HG03354 (cell line): ENCODE measurements at regions not wholly inside any gene's neighbourhood (a gene's known extent, or its start where the extent isn't known, plus 50 kb on each side); places are given as distances from the start of the nearest gene placed in this dataset.
"Not testable (repeated sequence)": the region's sequence is repeated elsewhere in the genome, so short reads cannot be mapped to it uniquely, and the experiment has no call there.

Experiments used
- ATAC-seq: cut with Tn5 transposase; IDR thresholded peaks from one replicate; pipeline ENCODE4 v1.9.1; 2021; ENCODE audit warnings: mild to moderate bottlenecking; ENCODE audit not compliant: unreplicated experiment, poor library complexity, severe bottlenecking

- peak; percentile 51 for ATAC-seq
Observed at GRCh38 chr20:30811885-30812671, 445.4 kb upstream of the DEFB115 start.

GRCh38 chr20:30812739-30813411 is 444.6 kb upstream of the DEFB115 start:
- ATAC-seq, result no peak

GRCh38 chr20:30813412-30814311 is 443.8 kb upstream of the DEFB115 start:
- ATAC-seq, result not testable (repeated sequence)

- not testable (repeated sequence) for ATAC-seq
Observed at GRCh38 chr20:30814312-30814639, 443.2 kb upstream of the DEFB115 start.

DNA sequence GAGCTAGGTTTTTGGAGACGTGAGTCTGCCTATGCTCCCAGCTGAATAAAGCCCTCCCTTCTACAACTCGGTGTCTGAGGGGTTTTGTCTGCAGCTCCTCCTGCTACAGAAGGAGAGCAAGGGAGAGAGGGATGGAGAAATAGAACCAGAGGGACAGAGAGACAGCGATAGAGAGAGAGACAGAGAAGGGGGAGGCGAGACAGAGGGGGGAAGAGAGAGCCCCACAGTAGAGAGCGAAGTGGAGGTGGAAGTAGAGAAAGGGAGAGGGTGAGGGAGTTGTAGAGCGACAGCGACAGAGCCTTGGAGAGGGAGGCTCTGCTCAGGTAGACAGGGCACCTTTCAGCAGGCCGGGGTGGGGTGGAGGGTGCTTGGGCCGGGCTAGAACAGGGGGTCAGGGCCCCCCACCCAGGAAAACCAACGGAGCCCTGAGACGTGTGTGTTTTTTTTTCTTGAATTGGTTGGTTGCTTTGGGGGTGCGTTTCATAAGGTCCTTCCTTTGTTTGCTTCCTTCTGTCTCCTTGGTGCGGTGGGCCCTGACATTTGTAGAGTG is 442.4 kb upstream of the DEFB115 start:
- ATAC-seq, result not testable (repeated sequence)

- ATAC-seq, result no peak
Observed at GRCh38 chr20:30815577-30816181, 441.8 kb upstream of the DEFB115 start.

DNA sequence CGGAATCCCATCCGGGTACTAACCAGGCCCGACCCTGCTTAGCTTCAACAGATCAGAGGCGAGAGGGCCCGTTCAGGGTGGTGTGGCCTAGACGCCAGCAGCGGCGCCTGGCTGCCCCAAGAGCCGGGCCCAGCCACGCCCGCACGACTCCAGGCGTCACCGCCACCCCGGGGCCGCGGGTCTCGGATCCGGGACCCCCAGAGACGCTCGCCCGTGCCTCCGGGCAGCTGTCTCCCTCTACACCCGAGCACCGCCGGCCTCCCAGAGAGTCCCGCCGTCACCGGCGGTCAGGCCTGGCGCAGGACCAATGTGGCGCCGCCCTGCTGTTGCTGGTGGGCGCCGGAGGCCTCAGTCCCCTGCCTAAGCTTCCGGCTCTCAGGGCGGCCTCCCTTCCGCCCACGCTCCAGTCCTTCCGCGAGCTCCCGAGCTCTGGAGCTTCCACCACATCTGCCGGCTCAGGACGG is 441.2 kb upstream of the DEFB115 start:
- peak; percentile 75 for ATAC-seq

GRCh38 chr20:30821615-30822014 is 435.8 kb upstream of the DEFB115 start:
- ATAC-seq, result not testable (repeated sequence)

- not testable (repeated sequence) for ATAC-seq
Observed at GRCh38 chr20:30824666-30825065, 432.8 kb upstream of the DEFB115 start.

GRCh38 chr20:30845923-30846322 is 411.5 kb upstream of the DEFB115 start:
- ATAC-seq, result not testable (repeated sequence)

DNA sequence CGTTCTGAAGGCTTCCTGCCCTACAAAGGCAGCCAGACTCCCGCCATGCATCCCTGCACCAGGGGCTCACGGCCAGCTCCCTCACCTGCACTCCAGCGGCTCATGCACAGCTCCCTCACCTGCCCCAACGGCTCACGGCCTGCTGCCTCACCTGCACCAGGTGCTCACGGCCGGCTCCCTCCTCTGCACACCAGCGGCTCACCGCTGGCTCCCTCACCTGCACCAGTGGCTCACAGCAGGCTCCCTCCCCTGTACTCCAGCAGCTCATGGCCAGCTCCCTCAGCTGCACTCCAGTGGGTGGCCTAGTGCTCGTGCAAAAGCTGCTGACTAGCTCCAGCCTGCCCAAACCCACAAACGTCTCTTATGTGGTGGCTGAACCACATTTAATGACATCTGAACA is 389.2 kb upstream of the DEFB115 start:
- ATAC-seq, result not testable (repeated sequence)

DNA sequence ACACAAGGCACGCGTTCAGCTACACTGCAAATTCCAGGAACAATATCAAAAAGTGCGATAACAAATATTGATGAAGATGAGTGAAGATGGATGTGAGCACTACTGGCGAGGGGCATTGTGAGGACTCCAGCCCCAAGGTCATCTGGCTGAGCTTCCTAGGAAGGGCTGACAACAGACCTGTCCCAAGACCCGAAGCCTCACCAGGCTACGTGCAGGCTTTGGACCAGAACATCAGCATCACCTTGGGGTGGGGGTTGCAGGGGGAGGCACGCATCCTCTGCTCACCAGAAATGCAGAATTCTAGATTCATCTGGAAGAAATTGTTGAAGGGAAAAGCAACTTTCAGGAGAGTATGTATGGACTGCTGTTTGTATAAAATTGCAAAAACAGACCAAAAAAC is 386.3 kb upstream of the DEFB115 start:
- ATAC-seq, result not testable (repeated sequence)

DNA sequence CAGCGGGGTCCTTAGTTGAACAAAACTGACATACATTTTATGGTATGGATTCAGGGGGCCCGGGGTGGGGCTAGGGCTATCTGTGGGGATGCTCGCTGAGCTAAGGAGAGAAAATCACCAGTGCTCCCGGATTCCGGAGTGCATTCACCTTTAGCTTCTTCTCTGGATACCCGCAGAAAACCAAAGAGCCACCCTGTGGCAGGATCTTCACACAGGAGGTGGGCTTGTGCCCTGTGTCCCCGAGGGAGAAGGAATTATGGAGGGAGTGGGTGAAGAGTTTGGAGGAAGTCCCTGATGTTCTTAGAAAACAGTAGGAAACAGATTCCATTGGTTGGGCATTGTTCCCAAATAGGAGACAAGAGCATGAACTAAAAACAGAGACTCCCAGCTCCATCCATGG is 385.2 kb upstream of the DEFB115 start:
- ATAC-seq, result not testable (repeated sequence)

- not testable (repeated sequence) for ATAC-seq
Observed at GRCh38 chr20:30875868-30876267, 381.6 kb upstream of the DEFB115 start.

DNA sequence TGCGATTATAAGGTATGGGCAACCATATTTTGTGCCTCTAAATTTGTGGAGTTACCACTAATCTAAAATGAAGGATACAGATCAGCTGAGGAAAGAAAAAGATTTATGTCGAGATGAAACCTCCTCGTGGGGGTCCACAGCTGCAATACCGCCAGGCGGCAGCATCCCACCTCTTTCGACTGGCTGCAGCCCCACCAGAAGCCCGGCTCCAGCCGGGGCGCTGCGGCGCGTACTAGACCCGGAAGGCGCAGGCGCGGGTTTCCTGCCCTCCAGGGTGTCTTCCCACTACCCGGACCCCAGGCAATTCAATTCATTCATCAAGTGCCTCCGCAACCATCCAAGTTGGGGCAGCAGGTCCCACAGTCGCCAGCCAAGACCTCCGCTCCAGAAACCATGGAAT is 366.1 kb upstream of the DEFB115 start:
- ATAC-seq, result not testable (repeated sequence)

DNA sequence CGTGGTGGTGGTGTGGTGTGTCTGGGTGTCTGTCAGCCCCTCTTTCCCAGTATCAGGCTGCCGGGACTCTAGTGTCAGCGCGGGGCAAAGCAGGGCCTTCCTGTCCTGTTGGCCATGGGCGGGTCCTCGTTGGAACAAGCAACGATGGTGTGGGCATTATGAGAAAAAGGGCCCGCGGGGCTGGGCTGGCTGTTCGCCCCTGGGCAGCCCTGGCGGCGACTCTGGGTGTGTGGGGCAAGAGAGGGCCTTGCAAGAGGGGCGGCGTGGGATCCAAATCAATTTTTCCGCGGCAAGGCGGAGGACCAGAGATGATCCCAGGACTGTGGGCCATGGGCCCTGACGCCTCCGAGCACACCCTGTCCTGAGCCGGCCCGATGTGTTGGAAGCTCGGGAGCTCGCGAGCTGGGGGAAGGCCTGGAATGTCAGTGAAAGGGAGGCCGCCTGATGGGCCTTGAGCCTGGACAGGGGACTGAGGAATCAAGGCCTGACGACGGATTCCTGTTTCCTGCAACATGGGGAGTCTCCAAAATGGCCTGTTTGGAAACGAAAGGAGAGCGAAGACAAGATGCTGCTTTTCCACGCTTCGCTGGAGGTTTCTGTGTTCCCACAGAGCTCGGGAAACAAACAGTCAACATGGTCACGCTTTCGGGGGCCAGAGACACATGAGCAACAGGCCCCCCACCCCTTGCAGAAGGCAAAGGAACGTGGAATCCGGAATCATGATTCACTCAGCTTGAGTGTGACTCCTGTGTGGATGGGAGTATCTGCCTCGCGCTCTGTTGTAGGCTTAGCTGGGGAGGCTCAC is 364.7 kb upstream of the DEFB115 start:
- no peak for ATAC-seq

DNA sequence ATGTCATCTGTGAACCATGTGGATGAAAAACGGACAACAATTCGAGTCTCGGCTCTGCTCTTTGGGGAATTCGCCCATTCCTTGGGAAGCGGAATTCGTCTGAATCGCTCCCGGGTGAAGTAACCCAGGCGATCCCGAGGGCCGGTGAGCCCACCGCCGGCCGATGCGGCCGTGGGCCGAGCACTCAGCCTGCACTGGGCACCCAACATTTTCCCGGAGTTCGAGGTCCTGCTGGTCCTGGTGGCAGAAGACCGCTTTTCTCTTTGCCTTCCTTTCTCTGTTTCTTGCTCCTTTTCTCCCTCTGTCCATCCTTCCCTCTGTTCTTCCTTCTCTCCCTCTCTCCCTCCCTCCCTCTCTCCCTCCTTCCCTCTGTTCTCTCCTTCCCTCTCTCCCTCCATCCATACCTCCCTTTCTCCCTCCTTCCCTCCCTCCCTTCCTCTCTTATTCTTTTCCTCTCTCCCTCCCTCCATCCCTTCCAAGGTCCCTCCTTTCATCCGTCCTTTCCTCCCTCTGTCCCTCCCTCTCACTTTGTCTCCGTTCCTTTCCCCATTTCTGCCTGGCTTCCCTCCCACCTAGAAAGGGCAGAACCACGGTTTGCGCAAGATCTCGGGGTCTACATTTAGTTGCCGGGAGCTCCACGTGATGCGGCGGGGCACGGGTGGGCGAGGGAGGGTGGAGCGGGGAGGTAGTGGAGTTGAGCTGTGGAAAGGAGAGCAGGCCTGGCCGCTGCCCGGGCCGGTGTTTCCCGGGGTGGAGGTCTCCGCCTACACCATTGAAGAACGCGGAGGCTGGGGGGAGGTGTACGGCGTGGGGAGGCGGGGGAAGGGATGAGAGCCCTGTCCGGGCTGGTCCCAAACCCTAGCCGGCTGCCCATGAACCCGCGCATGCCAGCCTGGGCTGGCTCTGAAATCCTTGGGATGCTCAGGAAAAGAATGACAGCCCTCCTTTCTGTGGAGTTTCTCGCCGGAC is 363.8 kb upstream of the DEFB115 start:
- ATAC-seq, result not testable (repeated sequence)
